CD4-positive, CD25-positive, alpha-beta regulatory T cell (primary cell): ENCODE measurements at regions not wholly inside any gene's neighbourhood (a gene's known extent, or its start where the extent isn't known, plus 50 kb on each side); places are given as distances from the start of the nearest gene placed in this dataset.

Source experiments
- ATAC-seq, 2 donors: fragments of 150-1000 bp; cut with Tn5 transposase; one replicate each; pipeline ENCODE4 v1.10.0; 2021; ENCODE audit warnings: low read depth in 2 of 2, moderate number of reproducible peaks in 2 of 2, moderate library complexity in 1 of 2
- DNase-seq, 3 donors: peaks; one replicate each; pipeline versions ENCODE4 v3.0.0 to v3.0.0-alpha.2; 2012 to 2022; ENCODE audit warnings: mixed read lengths in 1 of 3
- H3K27ac ChIP-seq: one replicate; pipeline ENCODE4 v1.7.0; 2013; ENCODE audit warnings: mild to moderate bottlenecking, low read length; ENCODE audit not compliant: insufficient read depth, poor library complexity, severe bottlenecking
- H3K27me3 ChIP-seq: one replicate; pipeline ENCODE4 v1.7.0; 2013; ENCODE audit warnings: low read length; ENCODE audit not compliant: control insufficient read depth, insufficient read depth
- H3K36me3 ChIP-seq: one replicate; pipeline ENCODE4 v1.7.0; 2013; ENCODE audit warnings: mild to moderate bottlenecking, low read length, moderate library complexity; ENCODE audit not compliant: control insufficient read depth, insufficient read depth
- H3K4me1 ChIP-seq: 2 replicates; pipeline ENCODE4 v1.7.0; 2013; ENCODE audit warnings: mild to moderate bottlenecking, low read length; ENCODE audit not compliant: insufficient read depth, control insufficient read depth, poor library complexity, severe bottlenecking
- H3K4me3 ChIP-seq: one replicate; pipeline ENCODE4 v1.7.0; 2013; ENCODE audit warnings: low read depth, mild to moderate bottlenecking, low read length, moderate library complexity
- H3K9me3 ChIP-seq, 2 experiments: 1 replicate in 1 of 2; 2 replicates in 1 of 2; pipeline ENCODE4 v1.7.0; 2013; ENCODE audit warnings: low read length in 2 of 2, mild to moderate bottlenecking in 1 of 2, moderate library complexity in 1 of 2; ENCODE audit not compliant: control insufficient read depth in 2 of 2
- H3K27ac Mint-ChIP-seq, 3 donors: one replicate each; pipeline ENCODE4 v1.8.0; 2020 to 2022; ENCODE audit warnings: mild to moderate bottlenecking in 3 of 3, mixed read lengths in 3 of 3, moderate library complexity in 2 of 3
- H3K27me3 Mint-ChIP-seq: one replicate; pipeline ENCODE4 v1.8.0; 2022; ENCODE audit warnings: mild to moderate bottlenecking, mixed read lengths
- H3K36me3 Mint-ChIP-seq: one replicate; pipeline ENCODE4 v1.8.0; 2020; ENCODE audit warnings: mixed read lengths
- H3K4me1 Mint-ChIP-seq, 4 donors: one replicate each; pipeline ENCODE4 v1.8.0; 2020 to 2022; ENCODE audit warnings: mixed read lengths in 4 of 4, mild to moderate bottlenecking in 1 of 4
- H3K4me3 Mint-ChIP-seq, 4 donors: one replicate each; pipeline ENCODE4 v1.8.0; 2020 to 2022; ENCODE audit warnings: mild to moderate bottlenecking in 4 of 4, mixed read lengths in 4 of 4, moderate library complexity in 3 of 4
- H3K9me3 Mint-ChIP-seq, 7 donors: one replicate each; pipeline ENCODE4 v1.8.0; 2020 to 2022; ENCODE audit warnings: mixed read lengths in 7 of 7, mild to moderate bottlenecking in 3 of 7, moderate library complexity in 2 of 7

- Mint-ChIP-seq H3K27ac (no peak overlapping the region), H3K9me3 (peaks cover 0 to 2% (median 0%) of the 10 kb centered on the region in 7 donors), H3K36me3 (no peaks in the 10 kb centered on the region), H3K4me3 (no peak overlapping the region), H3K4me1 (no peaks in the 10 kb centered on the region), H3K27me3 (no peaks in the 10 kb centered on the region)
- Histone ChIP-seq H3K27me3 (no peaks in the 10 kb centered on the region), H3K36me3 (no peaks in the 10 kb centered on the region), H3K4me1 (no peaks in the 10 kb centered on the region), H3K4me3 (no peak overlapping the region), H3K27ac (no peak overlapping the region), H3K9me3 (no peaks in the 10 kb centered on the region)
- ATAC-seq (no peak), DNase-seq (no peak)
Observed at GRCh38 chr2:226066873-226067272, 667.4 kb downstream of the NYAP2 start.

DNA sequence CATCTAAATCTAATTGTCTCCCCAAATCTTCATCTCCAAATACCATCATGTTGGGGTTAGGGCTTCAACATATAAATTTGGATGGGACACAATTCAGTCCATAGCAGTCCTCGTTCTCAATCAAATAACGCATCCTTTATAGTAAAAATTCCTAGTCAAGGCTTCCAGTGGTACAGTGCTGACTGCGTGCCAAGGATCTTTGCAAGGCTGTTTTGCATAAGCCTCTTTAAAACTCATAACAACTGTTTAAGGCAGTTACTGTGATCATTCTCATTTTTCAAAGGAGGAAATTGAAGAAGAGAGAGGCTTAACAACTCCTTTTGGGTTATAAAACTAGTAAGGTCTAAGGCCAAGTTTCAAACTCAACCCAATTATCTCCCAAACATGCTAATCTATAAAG lies 666.9 kb downstream of the NYAP2 start:
- Mint-ChIP-seq H3K4me3 (no peak overlapping the region), H3K27me3 (no peaks in the 10 kb centered on the region)
- ATAC-seq, result no peak

GRCh38 chr2:226064932-226065570 lies 665.5 kb downstream of the NYAP2 start:
- Mint-ChIP-seq H3K4me3 (no peak overlapping the region), H3K27ac (no peak overlapping the region), H3K9me3 (peaks cover 0 to 2% (median 0%) of the 10 kb centered on the region in 7 donors), H3K4me1 (no peaks in the 10 kb centered on the region), H3K36me3 (no peaks in the 10 kb centered on the region), H3K27me3 (no peaks in the 10 kb centered on the region)
- DNase-seq, result no peak
- Histone ChIP-seq H3K27me3 (no peaks in the 10 kb centered on the region), H3K4me3 (no peak overlapping the region), H3K4me1 (no peaks in the 10 kb centered on the region), H3K36me3 (no peaks in the 10 kb centered on the region), H3K9me3 (no peaks in the 10 kb centered on the region), H3K27ac (no peak overlapping the region)
- ATAC-seq, result no peak

More for the DNA sequence above, 666.9 kb downstream of the NYAP2 start:
- H3K36me3 ChIP-seq, result no peaks in the 10 kb centered on the region
- no peaks in the 10 kb centered on the region for H3K9me3 ChIP-seq
- H3K27me3 ChIP-seq, result no peaks in the 10 kb centered on the region
- no peak for DNase-seq
- Mint-ChIP-seq H3K9me3 (peaks cover 0 to 2% (median 0%) of the 10 kb centered on the region in 7 donors), H3K4me1 (no peaks in the 10 kb centered on the region), H3K27ac (no peak overlapping the region), H3K36me3 (no peaks in the 10 kb centered on the region)
- no peaks in the 10 kb centered on the region for H3K4me1 ChIP-seq
- no peak overlapping the region for H3K4me3 ChIP-seq
- H3K27ac ChIP-seq, result no peak overlapping the region

DNA sequence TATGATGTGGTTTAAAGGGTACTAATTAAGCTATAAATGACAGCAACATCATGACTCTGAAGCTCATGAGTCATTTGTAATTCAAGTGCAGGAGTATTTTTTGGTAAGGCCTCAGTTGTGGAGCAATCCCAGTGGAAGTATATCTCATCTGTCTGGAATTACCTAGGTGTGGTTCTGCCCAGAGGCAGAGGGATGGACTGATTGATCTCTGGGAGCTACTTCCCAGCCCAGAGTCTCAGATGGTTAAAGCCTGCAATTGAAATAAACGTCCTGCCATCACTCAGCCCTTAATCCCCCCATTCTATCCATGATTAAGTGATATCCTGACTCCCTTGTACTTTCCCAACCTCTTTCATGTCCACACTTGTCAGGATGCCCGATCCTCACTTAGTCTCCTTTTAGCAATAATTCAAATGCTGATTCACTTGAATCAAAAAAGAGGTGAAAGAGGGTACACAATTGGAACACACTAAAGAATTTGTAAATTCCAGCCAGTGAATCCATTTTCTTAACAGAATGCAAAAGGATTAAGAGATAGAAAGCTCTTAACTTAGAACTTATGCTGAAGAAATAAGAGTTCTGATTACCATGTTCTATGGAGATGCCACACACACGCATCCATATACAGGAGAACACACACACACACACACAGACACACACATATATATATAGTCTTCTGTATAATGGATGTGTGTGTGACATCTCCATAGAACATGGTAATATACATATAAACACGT lies 664.4 kb downstream of the NYAP2 start:
- H3K4me1 Mint-ChIP-seq, result no peaks in the 10 kb centered on the region
- DNase-seq (no peak), ATAC-seq (no peak)
- Histone ChIP-seq H3K4me3 (no peak overlapping the region), H3K4me1 (no peaks in the 10 kb centered on the region), H3K27ac (no peak overlapping the region), H3K27me3 (no peaks in the 10 kb centered on the region), H3K36me3 (no peaks in the 10 kb centered on the region), H3K9me3 (no peaks in the 10 kb centered on the region)
- peaks cover 0 to 5% (median 0%) of the 10 kb centered on the region in 7 donors for H3K9me3 Mint-ChIP-seq
- H3K36me3 Mint-ChIP-seq, result no peaks in the 10 kb centered on the region
- no peak overlapping the region for H3K4me3 Mint-ChIP-seq
- H3K27me3 Mint-ChIP-seq, result no peaks in the 10 kb centered on the region
- no peak overlapping the region for H3K27ac Mint-ChIP-seq

- no peaks in the 10 kb centered on the region for H3K36me3 Mint-ChIP-seq
- no peak overlapping the region for H3K27ac Mint-ChIP-seq
- H3K4me3 Mint-ChIP-seq, result no peak overlapping the region
- no peaks in the 10 kb centered on the region for H3K27me3 Mint-ChIP-seq
- H3K9me3 ChIP-seq, result no peaks in the 10 kb centered on the region
- H3K4me1 ChIP-seq, result no peaks in the 10 kb centered on the region
- H3K4me1 Mint-ChIP-seq, result no peaks in the 10 kb centered on the region
- H3K9me3 Mint-ChIP-seq, result peaks cover 0 to 4% (median 0%) of the 10 kb centered on the region in 7 donors
- H3K27ac ChIP-seq, result no peak overlapping the region
- H3K36me3 ChIP-seq, result no peaks in the 10 kb centered on the region
- ATAC-seq (no peak), DNase-seq (no peak)
- H3K27me3 ChIP-seq, result no peaks in the 10 kb centered on the region
- H3K4me3 ChIP-seq, result no peak overlapping the region
Observed at GRCh38 chr2:226059961-226060627, 660.6 kb downstream of the NYAP2 start.

GRCh38 chr2:226057914-226058313 lies 658.4 kb downstream of the NYAP2 start:
- ATAC-seq (no peak), DNase-seq (no peak)
- Histone ChIP-seq H3K27ac (no peak overlapping the region), H3K9me3 (no peaks in the 10 kb centered on the region), H3K4me3 (no peak overlapping the region), H3K36me3 (no peaks in the 10 kb centered on the region), H3K27me3 (no peaks in the 10 kb centered on the region), H3K4me1 (no peaks in the 10 kb centered on the region)
- Mint-ChIP-seq H3K27me3 (peaks cover 5% of the 10 kb centered on the region), H3K4me3 (no peak overlapping the region), H3K4me1 (no peaks in the 10 kb centered on the region), H3K36me3 (no peaks in the 10 kb centered on the region), H3K9me3 (peaks cover 0 to 4% (median 0%) of the 10 kb centered on the region in 7 donors), H3K27ac (no peak overlapping the region)

DNA sequence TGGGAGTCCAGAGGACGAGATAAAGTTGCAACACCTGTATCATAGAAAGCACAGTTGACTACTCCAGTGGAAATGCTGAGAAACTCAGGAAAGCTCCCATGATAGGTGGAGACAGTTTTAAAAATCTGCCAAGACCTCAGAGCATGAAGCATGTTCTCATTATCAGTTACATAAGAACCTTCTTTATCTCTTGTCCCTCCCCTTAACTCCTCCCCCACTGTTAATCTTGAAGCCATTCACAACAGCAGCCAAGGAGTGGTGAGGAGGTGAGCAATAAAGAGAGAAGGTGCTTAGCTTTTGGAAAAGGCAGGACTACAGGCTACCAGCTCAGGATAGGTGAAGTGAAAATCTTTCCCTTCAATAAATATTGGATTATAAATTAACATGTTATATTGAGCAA lies 657.9 kb downstream of the NYAP2 start:
- Histone ChIP-seq H3K36me3 (no peaks in the 10 kb centered on the region), H3K27ac (no peak overlapping the region), H3K4me1 (no peaks in the 10 kb centered on the region), H3K9me3 (no peaks in the 10 kb centered on the region), H3K27me3 (no peaks in the 10 kb centered on the region), H3K4me3 (no peak overlapping the region)
- Mint-ChIP-seq H3K9me3 (peaks cover 0 to 4% (median 0%) of the 10 kb centered on the region in 7 donors), H3K27ac (no peak overlapping the region), H3K4me3 (no peak overlapping the region), H3K27me3 (peaks cover 6% of the 10 kb centered on the region), H3K4me1 (no peaks in the 10 kb centered on the region), H3K36me3 (no peaks in the 10 kb centered on the region)
- DNase-seq (no peak), ATAC-seq (no peak)
